Left ventricle myocardium inferior (tissue), 1 donor: ENCODE measurements at regions not wholly inside any gene's neighbourhood (a gene's known extent, or its start where the extent isn't known, plus 50 kb on each side); places are given as distances from the start of the nearest gene placed in this dataset.
"Not testable (repeated sequence)": the region's sequence is repeated elsewhere in the genome, so short reads cannot be mapped to it uniquely, and the experiment has no call there.

ENCODE experiments used
- DNase-seq: peaks from one replicate; pipeline ENCODE4 v3.0.0-alpha.2; 2020
- H3K27ac ChIP-seq: fragments of 200-600 bp; replicated peaks from 2 replicates; pipeline ENCODE4 v1.8.0; 2021
- H3K27me3 ChIP-seq: fragments of 200-600 bp; 2 replicates; pipeline ENCODE4 v1.8.0; 2021; ENCODE audit warnings: low read depth
- H3K36me3 ChIP-seq: fragments of 200-600 bp; 2 replicates; pipeline ENCODE4 v1.8.0; 2021
- H3K4me1 ChIP-seq: fragments of 200-600 bp; 2 replicates; pipeline ENCODE4 v1.8.0; 2021
- H3K4me3 ChIP-seq: fragments of 200-600 bp; 2 replicates; pipeline ENCODE4 v1.8.0; 2021; ENCODE audit warnings: mild to moderate bottlenecking, moderate library complexity
- H3K9me3 ChIP-seq: fragments of 200-600 bp; replicated peaks from 2 replicates; pipeline ENCODE4 v1.8.0; 2021
- intact Hi-C: fragments of 100-400 bp; cut with micrococcal nuclease; formaldehyde crosslinking; loops from one replicate; pipeline ENCODE4 v1.11.0; 2022
- TF ChIP-seq, protein P1 (sequence below): fragments of 200-600 bp; IDR thresholded peaks from 2 replicates; pipeline ENCODE4 v1.8.0; 2021; ENCODE audit warnings: antibody characterized with exemption, mild to moderate bottlenecking, borderline replicate concordance
- donor health status: DM: no; HTN: yes; CAD: no; lungs with severe emphysema.

DNA sequence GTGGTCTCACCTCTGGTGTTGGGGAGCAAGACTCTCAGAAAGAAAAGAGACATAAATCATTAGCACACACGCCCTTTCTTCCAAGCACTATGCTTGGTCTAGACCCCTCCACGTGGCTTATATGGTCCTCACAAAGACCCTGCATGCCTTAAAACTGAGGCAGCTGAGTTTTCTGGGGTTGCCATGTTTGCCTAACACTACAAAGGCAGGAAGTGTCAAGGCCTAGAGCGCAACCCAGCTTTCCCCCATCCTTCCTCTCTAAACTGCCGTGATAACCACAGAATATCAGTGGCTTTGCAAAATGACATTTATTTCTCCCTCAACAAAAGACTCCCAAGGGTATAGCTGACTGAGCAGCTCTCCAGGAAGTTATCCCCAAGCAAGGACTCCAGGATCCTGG, 146.5 kb upstream of the TOP1 start:
- H3K4me3 ChIP-seq, result no peak overlapping the region
- H3K4me1 ChIP-seq, result no peaks in the 10 kb centered on the region
- no peak for DNase-seq
- TF ChIP-seq, protein P1, sequence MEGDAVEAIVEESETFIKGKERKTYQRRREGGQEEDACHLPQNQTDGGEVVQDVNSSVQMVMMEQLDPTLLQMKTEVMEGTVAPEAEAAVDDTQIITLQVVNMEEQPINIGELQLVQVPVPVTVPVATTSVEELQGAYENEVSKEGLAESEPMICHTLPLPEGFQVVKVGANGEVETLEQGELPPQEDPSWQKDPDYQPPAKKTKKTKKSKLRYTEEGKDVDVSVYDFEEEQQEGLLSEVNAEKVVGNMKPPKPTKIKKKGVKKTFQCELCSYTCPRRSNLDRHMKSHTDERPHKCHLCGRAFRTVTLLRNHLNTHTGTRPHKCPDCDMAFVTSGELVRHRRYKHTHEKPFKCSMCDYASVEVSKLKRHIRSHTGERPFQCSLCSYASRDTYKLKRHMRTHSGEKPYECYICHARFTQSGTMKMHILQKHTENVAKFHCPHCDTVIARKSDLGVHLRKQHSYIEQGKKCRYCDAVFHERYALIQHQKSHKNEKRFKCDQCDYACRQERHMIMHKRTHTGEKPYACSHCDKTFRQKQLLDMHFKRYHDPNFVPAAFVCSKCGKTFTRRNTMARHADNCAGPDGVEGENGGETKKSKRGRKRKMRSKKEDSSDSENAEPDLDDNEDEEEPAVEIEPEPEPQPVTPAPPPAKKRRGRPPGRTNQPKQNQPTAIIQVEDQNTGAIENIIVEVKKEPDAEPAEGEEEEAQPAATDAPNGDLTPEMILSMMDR, result no peak
- peaks cover 15% of the 10 kb centered on the region for H3K9me3 ChIP-seq
- H3K36me3 ChIP-seq, result no peaks in the 10 kb centered on the region
- H3K27me3 ChIP-seq, result peaks cover 8% of the 10 kb centered on the region
- H3K27ac ChIP-seq, result no peak overlapping the region
- intact Hi-C loops, result no loop called here

DNA sequence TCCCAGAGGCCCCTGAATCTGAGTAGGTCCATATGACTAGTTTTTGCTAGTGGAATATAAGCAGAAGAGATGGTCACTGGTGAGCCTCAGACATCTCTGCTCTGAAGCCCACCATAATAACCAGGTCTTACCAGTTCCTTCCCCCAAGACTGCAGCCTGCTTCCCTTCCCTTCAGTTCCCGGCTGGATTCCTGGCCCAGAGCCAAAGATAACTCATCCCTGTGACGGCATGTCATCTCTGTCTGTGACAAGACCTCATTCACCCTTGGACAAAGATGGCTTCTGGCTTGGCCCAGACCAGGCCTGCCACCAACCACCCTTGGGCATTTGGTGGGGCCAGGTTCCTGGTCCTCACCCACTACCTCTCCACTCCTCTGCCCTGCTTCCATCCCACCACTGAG, 145.5 kb upstream of the TOP1 start:
- Histone ChIP-seq H3K36me3 (no peaks in the 10 kb centered on the region), H3K9me3 (peaks cover 15% of the 10 kb centered on the region), H3K27ac (no peak overlapping the region), H3K27me3 (peaks cover 8% of the 10 kb centered on the region), H3K4me1 (no peaks in the 10 kb centered on the region), H3K4me3 (no peak overlapping the region)
- intact Hi-C loops, result no loop called here
- TF ChIP-seq, protein P1, result no peak
- no peak for DNase-seq

DNA sequence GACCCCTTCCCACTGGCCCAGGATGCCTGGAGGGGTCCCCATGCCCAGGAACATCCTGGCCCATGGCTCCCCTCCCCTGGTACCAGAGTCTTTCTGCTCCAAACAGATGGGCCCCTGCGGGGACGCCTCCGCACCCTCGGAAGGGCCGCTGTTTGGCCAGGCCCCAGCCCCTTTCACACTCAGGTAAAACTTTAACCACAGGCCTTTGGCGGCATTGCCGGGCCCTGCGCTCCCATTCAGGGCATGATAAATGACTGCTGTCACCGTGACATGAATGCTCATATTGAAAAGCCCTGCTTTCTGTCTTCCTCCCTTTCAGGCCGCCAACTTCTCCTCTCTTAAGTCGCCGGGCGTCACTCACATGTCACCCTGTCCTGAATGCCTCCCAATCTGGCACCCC, 141.5 kb upstream of the TOP1 start:
- Histone ChIP-seq H3K36me3 (no peaks in the 10 kb centered on the region), H3K4me1 (no peaks in the 10 kb centered on the region), H3K9me3 (no peaks in the 10 kb centered on the region), H3K27me3 (peaks cover 8% of the 10 kb centered on the region), H3K27ac (no peak overlapping the region), H3K4me3 (no peak overlapping the region)
- TF ChIP-seq, protein P1, result no peak
- no peak for DNase-seq
- intact Hi-C loops, result no loop called here

DNA sequence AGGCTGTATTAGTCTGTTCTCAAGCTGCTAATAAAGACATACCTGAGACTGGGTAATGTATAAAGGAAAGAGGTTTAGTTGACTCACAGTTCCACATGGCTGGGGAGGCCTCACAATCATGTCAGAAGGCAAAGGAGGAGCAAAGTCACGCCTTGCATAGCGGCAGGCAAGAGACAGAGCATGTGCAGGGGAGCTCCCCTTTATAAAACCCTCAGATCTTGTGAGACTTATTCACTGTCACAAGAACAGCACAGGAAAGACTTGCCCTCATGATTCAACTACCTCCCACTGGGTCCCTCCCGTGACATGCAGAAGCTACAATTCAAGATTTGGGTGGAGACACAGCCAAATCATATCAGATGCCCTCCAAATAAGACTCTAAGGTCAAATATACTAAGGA, 139.4 kb upstream of the TOP1 start:
- H3K27me3 ChIP-seq, H3K27ac ChIP-seq, DNase-seq, H3K4me3 ChIP-seq, H3K4me1 ChIP-seq, H3K36me3 ChIP-seq, H3K9me3 ChIP-seq, intact Hi-C loops: not testable (repeated sequence)

DNA sequence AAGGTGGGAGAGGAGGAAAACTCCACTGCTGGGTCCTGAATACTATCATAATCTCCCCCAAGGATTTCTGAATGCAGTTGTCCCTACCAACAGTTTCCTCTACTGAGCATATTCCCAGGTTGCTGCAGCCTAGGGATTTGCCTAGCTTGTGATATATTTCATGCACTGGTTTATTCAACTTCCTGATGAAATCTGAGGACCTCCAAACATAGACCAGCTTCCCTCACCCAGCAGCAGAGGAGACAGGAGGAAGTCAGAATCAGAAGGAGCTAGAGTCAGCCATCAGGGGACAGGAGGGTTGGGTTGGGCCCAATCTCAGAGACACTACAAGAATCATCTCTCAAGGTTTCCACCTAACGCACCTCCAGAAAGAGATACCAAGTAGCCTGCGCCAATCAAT, 138.4 kb upstream of the TOP1 start:
- DNase-seq, result no peak
- intact Hi-C loops, result no loop called here
- Histone ChIP-seq H3K27ac (no peak overlapping the region), H3K4me3 (no peak overlapping the region), H3K4me1 (no peaks in the 10 kb centered on the region), H3K36me3 (no peaks in the 10 kb centered on the region), H3K9me3 (no peaks in the 10 kb centered on the region), H3K27me3 (peaks cover 8% of the 10 kb centered on the region)
- TF ChIP-seq, protein P1, result no peak

DNA sequence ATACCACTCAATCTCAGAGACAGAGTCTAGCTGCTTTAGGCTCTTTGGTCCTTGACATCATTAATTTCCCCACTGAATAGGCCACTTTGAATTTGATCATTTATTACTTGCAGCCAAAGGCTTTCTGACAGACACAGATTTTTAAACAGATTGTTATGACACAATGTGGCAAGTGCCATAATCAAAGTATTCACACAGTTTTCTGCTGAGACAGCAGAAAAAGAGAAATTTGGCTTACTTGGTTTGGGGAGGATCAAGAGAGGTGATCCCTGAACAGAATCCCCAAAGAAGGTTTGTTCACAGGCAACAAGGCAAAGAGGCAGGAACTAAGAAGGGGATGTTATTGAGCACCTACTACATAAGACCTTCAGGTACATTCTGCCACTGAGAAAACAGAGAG, 138.0 kb upstream of the TOP1 start:
- Histone ChIP-seq H3K27ac (no peak overlapping the region), H3K4me1 (no peaks in the 10 kb centered on the region), H3K4me3 (no peak overlapping the region), H3K36me3 (no peaks in the 10 kb centered on the region), H3K9me3 (no peaks in the 10 kb centered on the region), H3K27me3 (peaks cover 8% of the 10 kb centered on the region)
- intact Hi-C loops, result no loop called here
- no peak for DNase-seq
- TF ChIP-seq, protein P1, result no peak
